Adrenal gland (tissue), 5 donors: ENCODE measurements at regions not wholly inside any gene's neighbourhood (a gene's known extent, or its start where the extent isn't known, plus 50 kb on each side); places are given as distances from the start of the nearest gene placed in this dataset.

ENCODE experiments used
- POLR2A ChIP-seq, 2 donors: fragments of 450-650 bp; IDR thresholded peaks; one replicate each; pipeline ENCODE4 v1.6.1; 2017; ENCODE audit warnings: antibody characterized with exemption in 2 of 2, mild to moderate bottlenecking in 2 of 2, moderate library complexity in 1 of 2
- TF ChIP-seq, protein P1 (sequence below), 6 experiments: fragments of 450-650 bp in 4 of 6; fragments of 200-600 bp in 2 of 6; sonication (generic) in 1 of 6; IDR thresholded peaks; 1 replicate in 5 of 6; 2 replicates in 1 of 6; pipeline versions ENCODE4 v1.5.1 to v1.8.0; 2016 to 2021; ENCODE audit warnings: antibody characterized with exemption in 6 of 6, mild to moderate bottlenecking in 2 of 6, moderate library complexity in 1 of 6
- donor health status: DM: no; HTN: no; CAD: no.

DNA sequence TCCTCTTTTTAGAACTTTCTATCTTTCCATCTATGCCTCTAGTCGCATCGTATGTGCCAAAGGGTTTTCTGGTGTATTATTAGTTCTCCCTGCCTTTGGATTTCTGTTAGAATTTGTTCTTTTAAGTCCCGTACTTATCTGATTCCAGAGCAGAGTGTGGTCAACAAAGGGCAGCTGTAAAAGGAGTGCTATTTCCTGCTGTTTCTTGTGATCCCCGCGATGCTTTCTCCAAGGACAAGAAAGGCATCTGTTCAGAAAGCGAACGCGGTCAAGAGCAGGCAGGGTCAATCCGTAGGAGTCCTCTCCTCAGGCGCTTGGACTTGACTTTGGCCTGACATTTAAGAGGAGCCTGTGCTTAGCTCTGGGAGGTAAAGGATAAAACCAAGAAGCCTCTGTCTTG is 1152.1 kb upstream of the AUTS2 start:
- TF ChIP-seq, protein P1, sequence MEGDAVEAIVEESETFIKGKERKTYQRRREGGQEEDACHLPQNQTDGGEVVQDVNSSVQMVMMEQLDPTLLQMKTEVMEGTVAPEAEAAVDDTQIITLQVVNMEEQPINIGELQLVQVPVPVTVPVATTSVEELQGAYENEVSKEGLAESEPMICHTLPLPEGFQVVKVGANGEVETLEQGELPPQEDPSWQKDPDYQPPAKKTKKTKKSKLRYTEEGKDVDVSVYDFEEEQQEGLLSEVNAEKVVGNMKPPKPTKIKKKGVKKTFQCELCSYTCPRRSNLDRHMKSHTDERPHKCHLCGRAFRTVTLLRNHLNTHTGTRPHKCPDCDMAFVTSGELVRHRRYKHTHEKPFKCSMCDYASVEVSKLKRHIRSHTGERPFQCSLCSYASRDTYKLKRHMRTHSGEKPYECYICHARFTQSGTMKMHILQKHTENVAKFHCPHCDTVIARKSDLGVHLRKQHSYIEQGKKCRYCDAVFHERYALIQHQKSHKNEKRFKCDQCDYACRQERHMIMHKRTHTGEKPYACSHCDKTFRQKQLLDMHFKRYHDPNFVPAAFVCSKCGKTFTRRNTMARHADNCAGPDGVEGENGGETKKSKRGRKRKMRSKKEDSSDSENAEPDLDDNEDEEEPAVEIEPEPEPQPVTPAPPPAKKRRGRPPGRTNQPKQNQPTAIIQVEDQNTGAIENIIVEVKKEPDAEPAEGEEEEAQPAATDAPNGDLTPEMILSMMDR (IDR thresholded peaks at IDR 0.05): no peak
- no peak for TF ChIP-seq POLR2A (IDR thresholded peaks at IDR 0.05)
